ENCODE measurements at regions not wholly inside any gene's neighbourhood (a gene's known extent, or its start where the extent isn't known, plus 50 kb on each side); places are given as distances from the start of the nearest gene placed in this dataset.

GRCh38 chr1:222314839-222315238 lies 233.1 kb downstream of the HHIPL2 start:
- H3K27ac ChIP-seq, result no peak overlapping the region

DNA sequence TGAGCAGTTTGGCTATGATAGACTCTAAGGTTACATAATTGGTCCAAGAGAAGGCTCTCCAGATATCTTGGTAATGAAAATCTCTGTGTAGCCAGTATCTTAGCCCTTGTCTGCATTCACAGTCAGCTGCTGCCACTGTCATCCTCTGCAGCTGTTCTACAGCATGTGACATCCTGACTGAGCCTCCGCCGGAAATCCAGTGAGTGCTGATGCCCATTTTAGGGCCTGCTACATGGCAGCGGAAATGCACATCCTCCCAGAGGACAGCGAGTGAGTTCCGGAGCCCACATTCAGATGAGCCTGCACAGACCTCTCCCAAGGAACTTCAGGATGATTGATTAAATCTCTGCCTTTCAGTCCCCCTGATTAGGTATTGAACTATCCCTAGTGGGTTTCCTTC lies 237.1 kb downstream of the HHIPL2 start:
- Histone ChIP-seq H3K27ac (no peak overlapping the region), H3K36me3 (no peaks in the 10 kb centered on the region), H3K4me1 (ENCODE audit: control insufficient read depth in 1 of 2, insufficient read depth in 1 of 2, low read depth in 1 of 2, low read length in 1 of 2) (no peaks in the 10 kb centered on the region), H3K27me3 (no peaks in the 10 kb centered on the region), H3K9me3 (no peaks in the 10 kb centered on the region), H3K4me3 (ENCODE audit: low read depth in 1 of 2, low read length in 1 of 2) (no peak overlapping the region)
- TF ChIP-seq, protein P1, sequence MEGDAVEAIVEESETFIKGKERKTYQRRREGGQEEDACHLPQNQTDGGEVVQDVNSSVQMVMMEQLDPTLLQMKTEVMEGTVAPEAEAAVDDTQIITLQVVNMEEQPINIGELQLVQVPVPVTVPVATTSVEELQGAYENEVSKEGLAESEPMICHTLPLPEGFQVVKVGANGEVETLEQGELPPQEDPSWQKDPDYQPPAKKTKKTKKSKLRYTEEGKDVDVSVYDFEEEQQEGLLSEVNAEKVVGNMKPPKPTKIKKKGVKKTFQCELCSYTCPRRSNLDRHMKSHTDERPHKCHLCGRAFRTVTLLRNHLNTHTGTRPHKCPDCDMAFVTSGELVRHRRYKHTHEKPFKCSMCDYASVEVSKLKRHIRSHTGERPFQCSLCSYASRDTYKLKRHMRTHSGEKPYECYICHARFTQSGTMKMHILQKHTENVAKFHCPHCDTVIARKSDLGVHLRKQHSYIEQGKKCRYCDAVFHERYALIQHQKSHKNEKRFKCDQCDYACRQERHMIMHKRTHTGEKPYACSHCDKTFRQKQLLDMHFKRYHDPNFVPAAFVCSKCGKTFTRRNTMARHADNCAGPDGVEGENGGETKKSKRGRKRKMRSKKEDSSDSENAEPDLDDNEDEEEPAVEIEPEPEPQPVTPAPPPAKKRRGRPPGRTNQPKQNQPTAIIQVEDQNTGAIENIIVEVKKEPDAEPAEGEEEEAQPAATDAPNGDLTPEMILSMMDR (IDR thresholded peaks at IDR 0.05), result no peak

More at GRCh38 chr1:222314839-222315238, 233.1 kb downstream of the HHIPL2 start:
- TF ChIP-seq, protein P1 (IDR thresholded peaks at IDR 0.05), result no peak
- H3K27me3 ChIP-seq, result no peaks in the 10 kb centered on the region
- no peaks in the 10 kb centered on the region for H3K36me3 ChIP-seq
- H3K4me1 ChIP-seq (ENCODE audit: control insufficient read depth in 1 of 2, insufficient read depth in 1 of 2, low read depth in 1 of 2, low read length in 1 of 2), result no peaks in the 10 kb centered on the region
- no peaks in the 10 kb centered on the region for H3K9me3 ChIP-seq
- no peak overlapping the region for H3K4me3 ChIP-seq (ENCODE audit: low read depth in 1 of 2, low read length in 1 of 2)

DNA sequence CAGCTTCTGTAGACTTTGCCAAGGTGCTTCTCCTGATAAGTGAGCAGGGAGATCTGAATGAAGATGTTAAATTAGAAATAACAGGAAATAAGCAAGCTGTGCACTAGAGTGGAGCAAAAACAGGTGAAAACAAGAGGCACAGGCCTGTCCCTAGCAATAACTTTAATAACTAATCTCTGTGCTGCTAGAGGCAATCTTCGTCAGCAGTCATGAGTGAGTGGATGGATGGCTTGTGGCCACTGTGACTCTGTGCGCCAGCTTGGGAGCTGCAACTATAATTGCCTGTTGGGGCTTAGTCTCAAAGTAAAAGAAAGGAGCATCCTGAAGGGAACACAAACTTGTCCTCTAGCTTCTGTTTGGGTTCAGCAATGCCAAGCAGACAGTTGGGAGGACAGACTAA lies 240.3 kb downstream of the HHIPL2 start:
- Histone ChIP-seq H3K27me3 (no peaks in the 10 kb centered on the region), H3K27ac (no peak overlapping the region), H3K9me3 (no peaks in the 10 kb centered on the region), H3K4me1 (ENCODE audit: control insufficient read depth in 1 of 2, insufficient read depth in 1 of 2, low read depth in 1 of 2, low read length in 1 of 2) (no peaks in the 10 kb centered on the region), H3K36me3 (no peaks in the 10 kb centered on the region), H3K4me3 (ENCODE audit: low read depth in 1 of 2, low read length in 1 of 2) (no peak overlapping the region)
- TF ChIP-seq, protein P1 (IDR thresholded peaks at IDR 0.05), result no peak

GRCh38 chr1:222306512-222306911 lies 241.4 kb downstream of the HHIPL2 start:
- Histone ChIP-seq H3K4me1 (ENCODE audit: control insufficient read depth in 1 of 2, insufficient read depth in 1 of 2, low read depth in 1 of 2, low read length in 1 of 2) (no peaks in the 10 kb centered on the region), H3K4me3 (ENCODE audit: low read depth in 1 of 2, low read length in 1 of 2) (no peak overlapping the region), H3K9me3 (no peaks in the 10 kb centered on the region), H3K36me3 (no peaks in the 10 kb centered on the region), H3K27ac (no peak overlapping the region), H3K27me3 (no peaks in the 10 kb centered on the region)
- TF ChIP-seq, protein P1 (IDR thresholded peaks at IDR 0.05), result no peak

GRCh38 chr1:222306011-222306410 lies 241.9 kb downstream of the HHIPL2 start:
- H3K4me3 ChIP-seq (ENCODE audit: low read depth in 1 of 2, low read length in 1 of 2), result no peak overlapping the region
- no peaks in the 10 kb centered on the region for H3K9me3 ChIP-seq

More at GRCh38 chr1:222306011-222306410, 241.9 kb downstream of the HHIPL2 start:
- no peaks in the 10 kb centered on the region for H3K27me3 ChIP-seq
- TF ChIP-seq, protein P1 (IDR thresholded peaks at IDR 0.05), result no peak
- no peak overlapping the region for H3K27ac ChIP-seq
- H3K36me3 ChIP-seq, result no peaks in the 10 kb centered on the region
- no peaks in the 10 kb centered on the region for H3K4me1 ChIP-seq (ENCODE audit: control insufficient read depth in 1 of 2, insufficient read depth in 1 of 2, low read depth in 1 of 2, low read length in 1 of 2)

Data from neutrophil (primary cell).